GM13976 (cell line): ENCODE measurements at regions not wholly inside any gene's neighbourhood (a gene's known extent, or its start where the extent isn't known, plus 50 kb on each side); places are given as distances from the start of the nearest gene placed in this dataset.

Experiments used
- DNase-seq: peaks from one replicate; pipeline ENCODE4 v3.0.0; 2012; ENCODE audit warnings: low spot score
- CTCF ChIP-seq: IDR thresholded peaks from 2 replicates; pipeline ENCODE4 v1.5.1; 2012; ENCODE audit warnings: borderline replicate concordance, mild to moderate bottlenecking; ENCODE audit not compliant: insufficient read depth; ENCODE audit errors: extremely low read depth, missing control alignments, control extremely low read depth
- in situ Hi-C: fragments of 300-500 bp; cut with MboI; formaldehyde crosslinking; loops from one replicate; pipeline ENCODE4 v1.12.0; 2022; ENCODE audit warnings: low sequenced_read_pairs, mixed read lengths, inconsistent platforms; ENCODE audit not compliant: unreplicated experiment

- peak; percentile 49 for DNase-seq
- TF ChIP-seq CTCF = no peak
- in situ Hi-C loops = no loop called here
These were observed 55.8 kb upstream of the SHC3 start for GRCh38 chr9:89234205-89235067.

- no peak for TF ChIP-seq CTCF
- in situ Hi-C loops = no loop called here
- no peak for DNase-seq
These were observed 58.4 kb upstream of the SHC3 start for GRCh38 chr9:89236955-89237573.

GRCh38 chr9:89238424-89238823 lies 59.8 kb upstream of the SHC3 start:
- no peak for DNase-seq
- in situ Hi-C loops = no loop called here
- no peak for TF ChIP-seq CTCF

GRCh38 chr9:89243296-89244061 lies 64.9 kb upstream of the SHC3 start:
- in situ Hi-C loops = no loop called here
- TF ChIP-seq CTCF = no peak
- DNase-seq = no peak

- TF ChIP-seq CTCF = no peak
- in situ Hi-C loops = no loop called here
- no peak for DNase-seq
These were observed 64.2 kb upstream of the CKS2 start for GRCh38 chr9:89246840-89247239.
